ENCODE measurements at regions not wholly inside any gene's neighbourhood (a gene's known extent, or its start where the extent isn't known, plus 50 kb on each side); places are given as distances from the start of the nearest gene placed in this dataset.

GRCh38 chr10:9656996-9657395 lies 1360.7 kb upstream of the CELF2 start:
- no peak for TF ChIP-seq POLR2A (IDR thresholded peaks at IDR 0.05)
- no peak for TF ChIP-seq CTCF (IDR thresholded peaks at IDR 0.05)

All from esophagus squamous epithelium (tissue), 4 donors.